ENCODE measurements at regions not wholly inside any gene's neighbourhood (a gene's known extent, or its start where the extent isn't known, plus 50 kb on each side); places are given as distances from the start of the nearest gene placed in this dataset.
"Not testable (repeated sequence)": the region's sequence is repeated elsewhere in the genome, so short reads cannot be mapped to it uniquely, and the experiment has no call there.

- DNase-seq (ENCODE audit: low read depth), result no peak
- in situ Hi-C loops (cut with HindIII; ENCODE audit: low pct_unique_long_range_greater_than_20kb, low sequenced_read_pairs), result no loop called here
These were observed 140.0 kb upstream of the LAMA2 start for GRCh38 chr6:128742900-128743299.

GRCh38 chr6:128740951-128741350 lies 142.0 kb upstream of the LAMA2 start:
- in situ Hi-C loops (cut with HindIII; ENCODE audit: low pct_unique_long_range_greater_than_20kb, low sequenced_read_pairs), result no loop called here
- no peak for DNase-seq (ENCODE audit: low read depth)

- no peak for DNase-seq (ENCODE audit: low read depth)
- in situ Hi-C loops (cut with HindIII; ENCODE audit: low pct_unique_long_range_greater_than_20kb, low sequenced_read_pairs), result no loop called here
These were observed 143.8 kb upstream of the LAMA2 start for GRCh38 chr6:128739112-128739511.

GRCh38 chr6:128738112-128738511 lies 144.8 kb upstream of the LAMA2 start:
- in situ Hi-C loops (cut with HindIII; ENCODE audit: low pct_unique_long_range_greater_than_20kb, low sequenced_read_pairs), result no loop called here

GRCh38 chr6:128736780-128737179 lies 146.2 kb upstream of the LAMA2 start:
- in situ Hi-C loops (cut with HindIII; ENCODE audit: low pct_unique_long_range_greater_than_20kb, low sequenced_read_pairs), result no loop called here
- DNase-seq (ENCODE audit: low read depth), result no peak

More at GRCh38 chr6:128738112-128738511, 144.8 kb upstream of the LAMA2 start:
- no peak for DNase-seq (ENCODE audit: low read depth)

- DNase-seq (ENCODE audit: low read depth), result peak; percentile 53
- in situ Hi-C loops (cut with HindIII; ENCODE audit: low pct_unique_long_range_greater_than_20kb, low sequenced_read_pairs), result no loop called here
These were observed 151.4 kb upstream of the LAMA2 start for GRCh38 chr6:128731249-128732165.

- in situ Hi-C loops (cut with HindIII; ENCODE audit: low pct_unique_long_range_greater_than_20kb, low sequenced_read_pairs), result no loop called here
- no peak for DNase-seq (ENCODE audit: low read depth)
These were observed 155.4 kb upstream of the LAMA2 start for GRCh38 chr6:128727500-128727899.

GRCh38 chr6:128725271-128726233 lies 157.4 kb upstream of the LAMA2 start:
- peak; percentile 84 for DNase-seq (ENCODE audit: low read depth)
- in situ Hi-C loops (cut with HindIII; ENCODE audit: low pct_unique_long_range_greater_than_20kb, low sequenced_read_pairs), result no loop called here

- no peak for DNase-seq (ENCODE audit: low read depth)
- in situ Hi-C loops (cut with HindIII; ENCODE audit: low pct_unique_long_range_greater_than_20kb, low sequenced_read_pairs), result no loop called here
These were observed 158.2 kb upstream of the LAMA2 start for GRCh38 chr6:128724738-128725137.

GRCh38 chr6:128723667-128724066 lies 159.3 kb upstream of the LAMA2 start:
- in situ Hi-C loops (cut with HindIII; ENCODE audit: low pct_unique_long_range_greater_than_20kb, low sequenced_read_pairs), result no loop called here
- peak; percentile 29 for DNase-seq (ENCODE audit: low read depth)

GRCh38 chr6:128720891-128721290 lies 162.0 kb upstream of the LAMA2 start:
- no peak for DNase-seq (ENCODE audit: low read depth)
- in situ Hi-C loops (cut with HindIII; ENCODE audit: low pct_unique_long_range_greater_than_20kb, low sequenced_read_pairs), result no loop called here

GRCh38 chr6:128719786-128720185 lies 163.2 kb upstream of the LAMA2 start:
- in situ Hi-C loops (cut with HindIII; ENCODE audit: low pct_unique_long_range_greater_than_20kb, low sequenced_read_pairs), result no loop called here
- no peak for DNase-seq (ENCODE audit: low read depth)

- no peak for DNase-seq (ENCODE audit: low read depth)
- in situ Hi-C loops (cut with HindIII; ENCODE audit: low pct_unique_long_range_greater_than_20kb, low sequenced_read_pairs), result no loop called here
These were observed 169.5 kb upstream of the LAMA2 start for GRCh38 chr6:128713461-128713860.

- in situ Hi-C loops (cut with HindIII; ENCODE audit: low pct_unique_long_range_greater_than_20kb, low sequenced_read_pairs), result no loop called here
- peak; percentile 35 for DNase-seq (ENCODE audit: low read depth)
These were observed 170.0 kb upstream of the LAMA2 start for GRCh38 chr6:128712898-128713297.

GRCh38 chr6:128711149-128711548 lies 171.8 kb upstream of the LAMA2 start:
- in situ Hi-C loops (cut with HindIII; ENCODE audit: low pct_unique_long_range_greater_than_20kb, low sequenced_read_pairs), result no loop called here
- no peak for DNase-seq (ENCODE audit: low read depth)

- no peak for DNase-seq (ENCODE audit: low read depth)
- in situ Hi-C loops (cut with HindIII; ENCODE audit: low pct_unique_long_range_greater_than_20kb, low sequenced_read_pairs), result no loop called here
These were observed 172.6 kb upstream of the LAMA2 start for GRCh38 chr6:128710315-128710714.

GRCh38 chr6:128704601-128705000 lies 178.3 kb upstream of the LAMA2 start:
- in situ Hi-C loops (cut with HindIII; ENCODE audit: low pct_unique_long_range_greater_than_20kb, low sequenced_read_pairs), result no loop called here
- DNase-seq (ENCODE audit: low read depth), result no peak

- in situ Hi-C loops (cut with HindIII; ENCODE audit: low pct_unique_long_range_greater_than_20kb, low sequenced_read_pairs), result not testable (repeated sequence)
These were observed 179.1 kb upstream of the LAMA2 start for GRCh38 chr6:128703794-128704193.

More at GRCh38 chr6:128703794-128704193, 179.1 kb upstream of the LAMA2 start:
- not testable (repeated sequence) for DNase-seq (ENCODE audit: low read depth)
